ENCODE measurements at regions not wholly inside any gene's neighbourhood (a gene's known extent, or its start where the extent isn't known, plus 50 kb on each side); places are given as distances from the start of the nearest gene placed in this dataset.

DNA sequence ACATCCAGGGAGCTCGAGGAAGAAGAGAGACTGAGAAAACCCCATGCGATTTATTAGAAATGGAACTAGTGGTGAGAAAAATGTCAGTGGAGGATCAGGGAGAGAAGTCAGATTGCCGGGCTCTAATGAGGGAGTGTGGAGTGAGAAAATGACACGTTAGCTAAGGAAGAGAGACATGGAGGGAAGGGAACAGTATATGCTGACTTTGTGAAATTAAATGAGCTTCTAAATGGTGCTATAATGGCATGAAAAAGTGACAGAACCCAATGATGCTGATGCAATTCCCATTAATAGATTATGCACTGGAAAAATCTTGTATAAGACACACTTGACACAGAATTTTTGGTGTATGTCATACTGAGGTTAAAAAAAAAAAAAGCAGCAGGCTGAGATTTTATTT is 112.6 kb downstream of the HSPH1 start:
- DNase-seq (ENCODE audit: low read depth) = no peak

DNA sequence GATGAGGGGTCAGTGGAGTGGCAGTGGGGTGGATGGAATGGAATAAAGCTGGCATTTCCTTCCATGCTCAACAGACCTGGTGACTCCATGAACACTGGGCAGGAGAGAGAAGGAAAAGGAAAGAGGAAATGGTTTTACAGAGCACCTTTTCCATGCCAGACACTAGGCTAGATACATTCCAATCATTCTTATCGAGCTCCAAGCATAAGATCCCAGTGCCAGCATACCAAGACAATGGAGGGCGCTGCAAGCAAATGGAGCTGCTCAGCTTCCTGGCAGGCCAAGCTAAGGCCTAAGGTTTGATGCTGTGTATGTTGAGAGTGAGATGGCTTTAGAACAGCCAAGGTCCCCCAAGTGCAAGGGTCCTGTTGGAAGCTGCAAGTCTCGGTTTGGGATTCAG is 113.2 kb downstream of the HSPH1 start:
- DNase-seq (ENCODE audit: low read depth) = no peak

DNA sequence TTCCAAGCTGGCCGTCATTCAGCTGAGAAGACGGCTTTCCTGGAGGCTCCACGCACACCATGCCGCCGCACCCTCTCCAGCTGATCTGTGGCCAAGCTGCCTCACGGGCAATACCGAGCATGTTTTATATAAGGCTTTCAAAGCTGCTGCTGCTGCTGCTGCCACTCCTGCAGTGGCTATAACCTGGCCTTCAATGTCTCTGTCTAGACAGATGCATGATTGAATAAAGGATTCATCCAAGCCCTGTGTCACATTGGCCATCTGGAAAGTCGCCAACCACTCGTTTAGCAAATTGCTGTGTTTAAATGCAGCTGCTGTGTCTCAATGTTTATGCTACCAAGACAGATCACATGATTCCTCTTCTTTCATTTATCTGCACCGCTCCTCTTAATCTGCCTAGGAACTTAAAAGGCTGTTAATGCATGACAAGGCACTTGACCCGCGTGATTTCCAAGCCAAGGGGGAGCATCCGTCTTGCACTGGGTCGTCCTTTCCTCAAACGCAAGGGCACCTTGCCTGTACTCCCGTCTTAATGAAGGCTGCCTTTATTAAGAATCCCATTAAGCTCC is 114.3 kb downstream of the TEX26 start:
- no peak for DNase-seq (ENCODE audit: low read depth)

DNA sequence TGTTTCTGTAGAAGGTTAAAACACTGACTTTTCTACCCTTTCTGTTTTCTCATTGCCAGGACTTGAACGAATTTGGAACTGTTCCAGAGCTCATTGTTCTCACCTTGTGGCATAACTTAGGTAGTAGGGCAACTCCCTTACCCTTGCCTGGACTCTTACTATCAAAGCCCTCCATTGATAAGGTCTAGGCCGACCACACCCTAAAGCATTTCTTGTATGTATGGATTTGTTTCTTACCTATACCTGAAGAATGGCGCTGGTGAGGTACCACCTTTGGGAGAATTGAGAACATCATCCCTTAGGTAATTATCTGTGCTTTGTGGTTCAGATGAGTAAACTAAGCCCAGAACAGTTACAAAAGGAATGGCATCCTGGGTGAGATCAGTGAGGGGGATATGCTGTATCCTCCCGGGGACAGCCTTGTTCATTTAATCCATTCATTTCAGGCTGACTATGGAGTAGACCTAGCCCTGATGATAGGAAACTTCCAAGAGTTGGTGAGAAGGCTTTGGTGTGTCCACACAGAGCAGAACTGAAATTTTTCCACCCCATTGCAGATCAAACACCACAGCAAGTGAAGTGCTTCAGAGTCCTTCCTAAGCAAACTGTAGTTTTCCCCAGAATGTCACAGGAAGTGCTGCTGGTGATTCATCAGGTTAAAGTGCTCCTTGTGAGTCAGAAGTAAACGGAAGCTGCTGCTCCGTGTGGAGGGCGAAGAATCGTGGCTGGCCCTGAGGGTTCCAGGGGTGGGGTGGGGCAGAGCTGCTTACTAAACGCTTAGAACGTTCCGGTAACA is 113.0 kb downstream of the TEX26 start:
- peak; percentile 60 for DNase-seq (ENCODE audit: low read depth)

DNA sequence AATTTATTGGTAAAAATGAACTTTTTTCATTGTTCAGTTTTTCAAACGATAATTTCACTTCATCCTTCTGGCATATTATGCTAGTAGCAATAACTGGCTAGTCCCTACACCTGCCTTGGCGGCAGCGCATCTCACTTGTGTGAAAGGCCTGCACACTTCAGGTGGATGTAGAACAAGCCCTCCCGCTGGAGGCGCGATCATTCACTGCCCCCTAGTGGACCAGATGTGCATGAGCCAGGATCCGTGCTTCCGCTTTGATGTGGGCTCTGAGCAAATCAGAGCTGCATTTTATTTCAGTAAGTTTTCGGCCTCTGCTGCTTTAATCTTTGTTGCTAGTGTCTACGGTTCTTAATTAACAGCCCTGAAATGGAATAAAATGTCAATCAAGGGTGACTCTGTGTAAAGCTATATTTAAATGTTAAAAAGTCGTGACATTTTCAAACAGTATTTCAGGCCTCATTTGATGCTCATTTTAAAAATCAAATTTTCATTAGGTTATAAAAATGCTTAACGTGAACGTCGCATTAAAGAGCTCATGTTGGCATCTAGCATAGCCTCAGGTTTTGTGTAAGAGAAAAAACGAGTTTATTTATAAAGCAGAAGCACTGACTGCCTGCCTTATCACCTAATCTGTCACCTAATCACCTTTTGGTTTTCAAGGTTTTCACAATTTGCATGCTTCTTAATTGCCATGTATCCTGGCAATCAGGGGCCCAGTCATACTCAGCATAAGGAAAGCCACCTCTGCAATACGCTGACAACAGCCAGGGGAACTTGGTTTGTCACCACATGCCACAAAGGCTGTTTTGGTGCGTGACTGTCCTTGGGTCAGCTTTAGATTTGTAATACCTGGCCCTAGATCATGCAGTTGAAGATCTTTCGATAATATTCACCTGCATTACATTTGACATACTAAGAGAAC is 112.2 kb downstream of the TEX26 start:
- DNase-seq (ENCODE audit: low read depth) = peak; percentile 62

DNA sequence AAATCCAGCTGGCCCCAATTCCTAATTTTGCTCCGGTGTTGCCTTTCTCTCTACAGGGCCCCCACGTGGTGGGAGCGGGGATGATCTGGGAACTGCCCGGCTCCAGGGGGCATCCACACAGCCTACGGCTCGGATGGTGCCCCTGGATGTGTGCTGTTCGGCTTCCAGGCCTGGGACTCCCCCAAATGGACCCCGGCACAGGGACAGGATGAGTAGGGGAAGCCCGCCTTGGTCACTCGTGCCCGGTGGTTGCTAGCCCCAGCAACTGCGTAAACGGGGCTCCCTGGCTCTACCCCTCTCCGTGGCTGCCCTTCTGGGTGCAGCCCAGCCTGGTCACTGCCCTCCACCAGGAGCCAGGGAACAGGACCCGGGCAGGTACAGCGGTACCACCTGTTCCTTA is 111.5 kb downstream of the TEX26 start:
- DNase-seq (ENCODE audit: low read depth) = no peak

DNA sequence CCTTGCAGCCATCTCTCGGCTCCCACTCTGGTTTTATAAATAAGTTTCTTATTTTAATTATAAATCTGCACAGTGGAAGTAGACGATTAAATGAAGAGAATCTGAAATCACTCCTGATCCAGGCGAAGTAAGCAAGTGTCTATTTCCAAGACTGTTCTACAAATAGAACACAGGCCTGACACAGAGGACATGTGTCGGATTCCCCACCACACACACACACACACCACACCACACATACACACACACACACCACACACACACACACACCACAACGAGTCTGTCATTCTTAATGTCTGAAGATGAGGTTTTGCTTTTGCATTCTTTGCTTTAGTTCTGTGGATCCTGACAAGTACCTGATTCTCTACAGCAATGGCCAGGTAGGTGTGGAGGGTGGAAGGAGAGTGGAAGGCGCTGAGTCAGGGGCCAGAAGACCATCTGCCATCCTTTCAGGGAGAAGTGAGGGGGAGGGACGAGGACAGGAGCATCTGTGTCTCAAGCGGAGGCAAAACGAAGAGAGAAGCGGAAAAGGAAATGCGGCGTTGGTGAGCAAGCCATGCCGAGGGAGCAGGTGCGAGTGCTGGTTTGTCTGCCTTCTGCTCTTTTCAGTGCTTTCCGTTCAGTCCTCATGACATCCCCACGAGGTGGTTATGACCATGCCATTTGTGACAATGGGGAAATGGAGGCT is 110.2 kb downstream of the TEX26 start:
- DNase-seq (ENCODE audit: low read depth) = no peak

DNA sequence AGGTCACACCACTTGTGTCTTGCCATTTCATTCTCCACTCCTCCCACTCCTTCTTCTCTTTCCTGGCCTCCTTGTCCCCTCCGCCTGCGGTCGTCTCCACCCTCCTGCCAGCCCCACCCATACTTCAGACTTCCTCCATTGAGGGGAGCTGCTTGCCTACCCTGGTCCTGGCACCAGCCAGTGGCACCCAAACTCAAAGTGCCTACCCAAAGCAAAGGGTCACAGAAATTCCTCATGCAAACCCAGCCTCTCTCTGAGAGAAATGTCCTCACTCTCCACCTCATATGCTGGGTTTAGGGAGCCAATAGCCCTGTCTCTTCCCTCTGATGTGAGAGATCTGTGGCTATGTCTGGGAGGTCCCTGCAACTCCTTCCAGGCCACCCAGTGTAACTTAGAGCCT is 109.6 kb downstream of the TEX26 start:
- DNase-seq (ENCODE audit: low read depth) = no peak

DNA sequence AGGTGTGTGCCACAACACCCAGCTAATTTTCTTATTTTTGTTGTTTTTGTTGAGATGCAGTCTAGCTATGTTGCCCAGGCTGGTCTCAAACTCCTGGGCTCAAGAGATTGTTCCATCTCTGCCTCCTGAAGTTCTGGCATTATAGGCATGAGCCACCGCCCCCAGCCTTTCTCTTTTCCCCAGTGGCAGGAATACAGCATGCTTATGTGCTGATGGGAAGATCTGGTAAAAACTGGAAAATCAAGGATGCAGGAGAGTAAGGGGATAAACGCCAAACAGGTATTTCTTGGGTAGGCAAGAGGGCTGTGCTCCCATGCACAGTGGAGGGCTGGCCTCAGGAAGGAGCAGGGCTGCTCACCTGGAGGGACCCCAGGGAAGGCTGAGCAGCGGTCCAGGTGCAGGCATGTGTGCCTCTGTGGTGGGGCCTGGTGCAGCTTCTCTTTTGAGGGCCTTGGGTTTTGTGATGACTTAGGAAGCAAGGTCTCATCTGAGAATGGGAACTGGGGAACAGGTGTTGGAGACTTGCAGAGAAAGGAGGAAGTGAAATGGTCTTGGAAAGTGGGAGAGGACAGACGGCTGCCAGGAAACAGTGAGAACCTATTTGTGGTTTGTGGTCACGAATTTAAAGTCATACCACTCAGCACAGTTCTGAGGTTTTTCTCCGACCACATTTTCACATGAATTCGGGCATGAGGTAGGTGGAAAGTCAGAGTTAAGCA is 106.5 kb downstream of the TEX26 start:
- no peak for DNase-seq (ENCODE audit: low read depth)

DNA sequence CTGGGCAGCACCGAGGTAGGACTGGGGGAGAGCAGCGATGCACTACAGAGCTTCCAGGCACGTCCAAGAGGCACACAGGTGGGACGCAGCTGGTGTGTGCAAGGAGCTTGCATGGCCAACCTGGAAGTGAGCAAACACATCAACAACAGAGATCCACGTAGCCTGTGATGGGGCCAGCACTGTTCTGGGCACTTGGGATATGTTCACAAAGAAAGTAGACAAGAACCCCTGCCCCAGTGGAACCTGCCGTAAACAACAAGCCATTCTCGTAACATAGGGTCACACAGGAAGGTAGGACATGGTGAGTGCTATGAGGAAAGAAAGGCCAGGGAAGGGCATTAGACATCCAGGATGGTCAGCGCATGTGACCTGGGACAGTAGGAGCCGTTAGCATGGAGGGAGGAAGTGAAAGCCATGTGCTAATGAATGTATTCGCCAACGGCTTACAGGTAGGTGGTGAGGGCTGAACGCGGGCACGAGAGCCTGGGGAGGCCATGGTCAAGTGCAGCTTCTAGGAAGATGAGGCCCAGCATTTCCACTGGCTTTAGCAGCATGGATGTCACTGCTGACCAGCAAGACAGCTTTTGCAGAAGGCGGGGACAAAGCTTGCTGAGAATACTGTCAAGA is 105.5 kb downstream of the TEX26 start:
- no peak for DNase-seq (ENCODE audit: low read depth)

DNA sequence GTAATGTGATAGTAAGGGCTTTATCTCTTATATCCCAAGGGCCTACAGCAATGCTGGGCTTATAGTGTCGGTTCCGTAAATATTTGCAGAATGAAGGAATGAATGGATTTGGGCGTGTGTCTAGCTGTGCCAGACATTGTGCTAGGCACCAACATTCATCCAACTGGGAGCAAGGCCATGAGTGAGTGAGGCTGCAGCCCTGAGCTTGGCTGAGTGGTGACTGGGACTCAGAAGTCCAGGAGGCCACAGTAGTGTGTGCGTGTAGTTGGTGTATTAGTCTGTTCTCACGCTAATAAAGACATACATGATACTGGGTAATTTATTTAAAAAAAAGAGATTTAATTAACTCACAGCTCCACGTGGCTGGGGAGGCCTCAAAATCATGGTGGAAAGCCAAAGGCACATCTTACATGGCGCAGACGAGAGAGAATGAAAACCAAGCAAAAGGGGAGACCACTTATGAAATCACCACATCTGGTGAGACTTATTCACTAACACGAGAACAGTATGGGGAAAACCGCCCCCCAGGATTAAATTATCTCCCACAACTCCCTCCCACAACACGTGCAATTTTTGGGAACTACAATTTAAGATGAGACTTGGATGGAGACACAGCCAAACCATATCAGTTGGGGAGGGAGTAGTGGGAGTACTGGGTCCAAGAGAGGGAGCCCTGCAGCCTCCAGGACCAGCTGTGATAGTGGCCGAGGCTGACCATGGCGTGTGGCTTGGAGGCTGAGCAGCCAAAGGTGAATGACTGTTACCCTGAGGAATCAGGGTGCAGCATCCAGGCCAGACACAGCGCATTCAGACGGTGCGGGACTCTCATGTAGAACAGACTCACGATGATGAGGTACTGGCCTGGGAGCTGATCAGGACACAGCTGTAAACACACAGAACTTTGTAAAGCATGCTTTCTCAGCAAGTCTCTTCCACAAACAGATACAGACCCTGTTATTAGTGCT is 104.6 kb downstream of the TEX26 start:
- no peak for DNase-seq (ENCODE audit: low read depth)

DNA sequence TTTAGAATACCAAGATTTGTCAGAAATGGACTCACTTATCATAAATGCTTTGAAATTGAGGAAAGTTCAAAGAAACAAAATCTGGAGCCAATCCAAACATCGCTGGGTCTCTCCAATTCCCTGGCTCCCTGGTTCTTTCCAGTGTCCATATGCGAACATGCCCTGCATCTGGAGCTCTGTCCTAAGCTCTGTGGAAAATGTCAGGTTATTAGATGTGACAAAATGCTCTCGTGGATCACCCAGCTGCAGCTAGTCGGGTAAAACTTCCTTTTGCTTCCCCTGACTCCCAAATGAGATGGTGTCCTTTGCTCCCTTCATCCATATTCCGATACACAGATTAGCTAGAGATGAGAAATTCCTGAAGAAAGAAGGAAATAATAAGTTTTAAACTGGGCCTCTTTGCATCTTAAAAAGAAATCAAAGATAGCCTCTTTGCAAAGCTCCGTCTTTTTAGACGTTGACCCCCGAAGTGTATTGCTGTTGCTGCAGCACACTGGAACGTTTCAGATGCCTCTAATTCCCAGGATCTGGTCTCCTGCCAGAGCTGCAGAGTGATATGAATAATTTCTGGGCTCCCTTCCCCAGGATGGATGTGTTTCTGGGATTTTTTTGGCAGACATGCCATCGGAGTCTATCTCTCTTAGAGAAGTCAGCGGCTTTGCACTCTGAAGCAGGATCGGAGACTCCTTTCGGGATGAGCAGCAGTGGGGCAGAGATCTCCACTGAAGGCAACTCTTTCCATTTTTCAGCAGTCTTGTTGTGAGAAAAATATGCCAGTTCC is 102.9 kb downstream of the TEX26 start:
- no peak for DNase-seq (ENCODE audit: low read depth)

DNA sequence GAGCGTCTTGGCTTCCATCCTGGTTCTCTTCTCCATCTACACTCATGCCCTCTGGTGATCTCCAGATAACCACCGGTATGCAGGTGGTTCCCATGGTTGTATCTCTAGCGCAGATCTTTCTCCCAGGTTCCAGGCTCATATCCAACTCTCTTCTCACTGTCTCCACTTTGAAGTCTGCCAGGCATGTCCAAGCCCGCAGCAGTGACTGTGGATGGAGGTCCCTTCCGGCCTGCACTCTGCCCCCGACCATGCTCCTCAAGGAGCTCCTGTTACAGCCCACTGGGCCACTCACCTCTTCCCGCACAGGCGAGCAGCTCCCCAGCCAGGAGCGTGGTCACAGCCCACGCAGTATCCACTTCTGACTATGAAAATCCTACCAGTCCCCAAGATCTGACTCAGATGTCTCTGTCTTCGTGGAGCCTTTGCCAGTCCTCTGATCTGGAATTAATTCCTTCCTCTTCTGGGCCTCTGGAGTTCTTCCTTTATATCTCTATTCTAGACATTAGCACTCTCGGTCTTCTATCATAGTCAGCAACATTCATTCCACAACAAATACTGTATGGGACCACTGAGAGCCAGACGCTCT is 100.2 kb downstream of the TEX26 start:
- no peak for DNase-seq (ENCODE audit: low read depth)

DNA sequence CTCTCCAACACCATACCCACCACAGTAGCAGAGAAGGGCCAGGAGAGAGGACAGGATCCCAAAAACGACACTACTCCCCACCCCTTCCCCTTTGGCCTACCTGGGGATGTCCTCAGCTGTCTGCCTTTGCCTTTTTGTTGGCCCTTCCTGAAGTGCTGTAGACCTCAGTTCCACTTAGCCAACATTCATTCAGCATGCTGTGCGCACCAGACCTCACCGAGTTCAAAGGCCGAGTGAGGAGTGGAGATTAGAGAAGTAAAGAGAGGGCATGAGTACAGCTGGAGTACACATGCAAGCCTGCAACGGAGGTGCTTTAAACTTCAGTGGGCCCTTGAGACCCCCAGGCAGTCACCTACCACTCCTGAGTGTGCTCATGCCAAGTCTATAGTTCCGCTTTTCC is 99.0 kb downstream of the TEX26 start:
- DNase-seq (ENCODE audit: low read depth) = no peak

DNA sequence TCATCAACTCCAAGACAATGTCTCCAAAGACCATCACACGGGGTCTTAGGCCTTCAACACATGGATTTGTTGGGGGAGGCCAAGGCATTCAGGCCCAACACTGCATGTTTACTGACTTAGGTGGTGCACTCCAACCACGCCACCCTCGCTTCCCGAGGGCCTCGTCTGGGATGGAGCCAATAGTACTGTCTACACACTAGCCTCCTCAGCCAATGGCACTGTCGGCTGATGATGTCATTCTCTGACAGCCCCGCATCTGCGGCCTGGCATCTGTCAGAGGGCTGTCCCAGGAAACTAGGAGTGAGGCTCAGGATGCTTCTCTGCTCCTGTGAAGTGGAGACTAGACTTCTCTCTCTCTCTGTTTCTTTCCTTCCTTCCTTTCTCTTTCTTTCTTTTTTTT is 96.6 kb downstream of the TEX26 start:
- DNase-seq (ENCODE audit: low read depth) = no peak

DNA sequence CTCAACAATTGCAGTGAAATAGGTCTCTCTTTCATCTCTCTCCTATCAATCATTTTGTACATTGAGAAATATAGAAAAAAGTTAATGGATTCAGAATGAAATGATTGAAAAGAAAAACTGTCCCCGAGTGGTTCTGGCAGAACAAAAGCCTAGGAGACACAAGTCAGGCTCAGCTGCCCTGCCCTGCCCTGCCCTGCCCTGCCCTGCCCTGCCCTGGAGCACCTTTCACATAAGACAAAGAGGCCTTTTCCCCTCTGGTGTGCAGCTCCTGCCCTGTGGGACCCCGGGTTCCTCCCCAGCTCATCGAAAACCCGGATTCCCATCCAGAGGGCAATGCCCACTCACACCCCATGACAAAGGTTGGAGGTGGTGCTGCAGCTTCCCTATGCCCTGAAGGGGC is 94.7 kb downstream of the TEX26 start:
- DNase-seq (ENCODE audit: low read depth) = no peak

Data from activated gamma-delta T cell treated with anti-CD3 and anti-CD28 coated beads, Interleukin-2, amount 50 U/mL, for 16 hours (primary cell).